Naive B cell (primary cell): ENCODE measurements at regions not wholly inside any gene's neighbourhood (a gene's known extent, or its start where the extent isn't known, plus 50 kb on each side); places are given as distances from the start of the nearest gene placed in this dataset.
A peak's percentile ranks its signal among the peaks of the same experiment; 100 is the strongest.

Experiments used
- ATAC-seq, 2 donors: fragments of 150-1000 bp; cut with Tn5 transposase; 2 replicates each; pipeline ENCODE4 v1.10.0; 2021; ENCODE audit warnings: low read depth in 2 of 2, mild to moderate bottlenecking in 2 of 2, moderate library complexity in 2 of 2
- DNase-seq: peaks from one replicate; pipeline ENCODE4 v3.0.0; 2022
- H3K27ac Mint-ChIP-seq, 6 donors: one replicate each; pipeline ENCODE4 v1.8.0; 2020 to 2022; ENCODE audit warnings: mild to moderate bottlenecking in 6 of 6, mixed read lengths in 6 of 6, moderate library complexity in 5 of 6, inconsistent platforms in 2 of 6
- H3K27me3 Mint-ChIP-seq, 3 donors: one replicate each; pipeline ENCODE4 v1.8.0; 2021 to 2022; ENCODE audit warnings: mixed read lengths in 3 of 3, mild to moderate bottlenecking in 1 of 3
- H3K36me3 Mint-ChIP-seq, 2 donors: one replicate each; pipeline ENCODE4 v1.8.0; 2020 to 2022; ENCODE audit warnings: mixed read lengths in 2 of 2, inconsistent platforms in 1 of 2, mild to moderate bottlenecking in 1 of 2
- H3K4me1 Mint-ChIP-seq, 3 donors: one replicate each; pipeline ENCODE4 v1.8.0; 2020 to 2022; ENCODE audit warnings: mixed read lengths in 3 of 3, inconsistent platforms in 1 of 3, mild to moderate bottlenecking in 1 of 3, moderate library complexity in 1 of 3
- H3K4me3 Mint-ChIP-seq, 8 donors: one replicate each; pipeline ENCODE4 v1.8.0; 2020 to 2022; ENCODE audit warnings: mild to moderate bottlenecking in 8 of 8, mixed read lengths in 8 of 8, moderate library complexity in 8 of 8, inconsistent platforms in 2 of 8
- H3K9me3 Mint-ChIP-seq, 7 donors: one replicate each; pipeline ENCODE4 v1.8.0; 2020 to 2022; ENCODE audit warnings: mixed read lengths in 7 of 7, mild to moderate bottlenecking in 5 of 7, inconsistent platforms in 2 of 7, moderate library complexity in 1 of 7

GRCh38 chr6:150738092-150738629, 127.3 kb upstream of the MTHFD1L start:
- H3K4me1 Mint-ChIP-seq: peaks cover 48 to 73% (median 65%) of the 10 kb centered on the region in 3 donors

DNA sequence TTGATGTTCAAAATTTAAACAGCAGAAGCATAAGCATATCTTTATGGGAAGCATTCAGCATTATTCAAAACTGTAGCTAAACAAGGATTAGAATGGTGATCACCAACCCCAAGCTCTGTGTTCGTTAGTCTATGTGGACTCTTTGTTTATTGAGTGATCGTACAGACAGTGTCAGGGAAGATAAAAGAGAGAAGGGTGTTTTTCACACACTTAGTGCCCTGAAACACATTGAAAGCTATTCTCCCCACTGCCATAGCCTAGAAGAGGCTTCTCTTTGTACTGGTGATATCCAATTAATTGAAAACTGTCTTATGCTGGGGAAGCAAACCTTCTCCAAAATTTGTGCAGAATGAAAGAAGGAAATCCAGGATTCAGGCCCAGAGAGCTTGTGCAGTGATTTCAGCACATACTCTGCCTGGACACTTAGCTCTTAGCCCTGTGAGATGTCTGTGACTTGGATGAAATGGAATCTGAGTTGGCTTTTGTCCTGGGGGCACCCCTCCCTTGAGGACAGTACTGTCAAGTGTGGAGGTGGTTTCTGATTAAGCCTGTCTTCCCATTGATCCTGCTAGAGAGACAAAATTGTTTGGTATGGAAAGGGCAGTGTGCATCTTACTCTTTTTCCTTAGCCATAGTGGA, 125.7 kb upstream of the MTHFD1L start:
- Mint-ChIP-seq H3K4me3 (no peak overlapping the region), H3K27ac (peak overlapping the region; percentile 22 to 81 (median 72))

More at GRCh38 chr6:150738092-150738629, 127.3 kb upstream of the MTHFD1L start:
- peak overlapping the region in 1 of 8 donors; percentile 22 for H3K4me3 Mint-ChIP-seq
- H3K36me3 Mint-ChIP-seq: peaks cover 9 to 25% of the 10 kb centered on the region in 2 donors
- DNase-seq: no peak
- no peak for ATAC-seq
- no peaks in the 10 kb centered on the region for H3K9me3 Mint-ChIP-seq
- H3K27me3 Mint-ChIP-seq: no peaks in the 10 kb centered on the region
- H3K27ac Mint-ChIP-seq: peak overlapping the region in 4 of 6 donors; percentile 46 to 93 (median 64)

GRCh38 chr6:150740453-150740852, 125.0 kb upstream of the MTHFD1L start:
- Mint-ChIP-seq H3K9me3 (no peaks in the 10 kb centered on the region), H3K4me3 (peak overlapping the region in 1 of 8 donors; percentile 4), H3K27ac (peak overlapping the region in 5 of 6 donors; percentile 4 to 81 (median 72)), H3K4me1 (peaks cover 42 to 72% (median 60%) of the 10 kb centered on the region in 3 donors), H3K36me3 (peaks cover 6 to 7% of the 10 kb centered on the region in 2 donors), H3K27me3 (no peaks in the 10 kb centered on the region)
- ATAC-seq: no peak
- DNase-seq: no peak

More for the DNA sequence above, 125.7 kb upstream of the MTHFD1L start:
- DNase-seq (no peak), ATAC-seq (no peak)
- peaks cover 9 to 12% of the 10 kb centered on the region in 2 donors for H3K36me3 Mint-ChIP-seq
- no peaks in the 10 kb centered on the region for H3K9me3 Mint-ChIP-seq
- H3K4me1 Mint-ChIP-seq: peaks cover 45 to 71% (median 62%) of the 10 kb centered on the region in 3 donors
- H3K27me3 Mint-ChIP-seq: no peaks in the 10 kb centered on the region

GRCh38 chr6:150741633-150742200, 123.8 kb upstream of the MTHFD1L start:
- Mint-ChIP-seq H3K4me3 (peak overlapping the region in 2 of 8 donors; percentile 35 to 43), H3K27ac (peak overlapping the region; percentile 73 to 93 (median 92)), H3K36me3 (peaks cover 4 to 5% of the 10 kb centered on the region in 2 donors), H3K9me3 (no peaks in the 10 kb centered on the region), H3K27me3 (no peaks in the 10 kb centered on the region), H3K4me1 (peaks cover 50 to 82% (median 71%) of the 10 kb centered on the region in 3 donors)
- peak; percentile 82 to 85 for ATAC-seq
- DNase-seq: peak; percentile 52

DNA sequence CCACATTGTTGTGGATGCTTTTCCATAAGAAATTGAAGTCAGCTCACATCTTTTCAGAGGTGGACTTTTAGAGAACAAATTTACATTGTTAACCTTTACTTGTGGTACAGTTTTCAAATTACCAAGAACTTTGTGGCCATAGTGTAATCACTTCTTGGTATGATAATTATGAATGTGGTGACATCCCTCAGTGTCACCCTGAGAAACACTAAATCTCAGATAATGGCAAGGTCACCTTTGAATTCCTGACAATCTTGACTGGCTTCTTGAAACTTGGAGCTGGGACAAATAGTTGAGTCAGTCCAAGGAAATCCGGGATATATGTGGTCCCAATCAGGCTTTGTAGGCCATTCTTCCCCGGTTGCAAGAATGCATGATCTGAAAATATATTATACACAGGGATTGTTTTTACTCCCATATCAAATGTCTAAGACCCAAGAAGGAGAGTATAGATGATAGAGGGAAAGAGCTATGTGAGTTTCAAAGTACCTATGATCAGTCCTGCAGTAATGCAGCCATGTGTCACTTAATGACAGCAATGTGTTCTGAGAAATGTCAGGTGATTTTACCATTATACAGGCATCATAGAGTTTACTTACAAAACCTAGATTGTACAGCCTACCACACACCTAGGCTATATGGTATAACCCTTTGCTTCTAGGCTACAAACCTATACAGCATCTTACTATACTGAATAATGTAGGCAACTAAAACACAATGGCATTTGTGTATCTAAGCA, 120.8 kb upstream of the MTHFD1L start:
- DNase-seq: no peak
- no peak for ATAC-seq
- Mint-ChIP-seq H3K4me3 (no peak overlapping the region), H3K36me3 (peaks cover 5 to 8% of the 10 kb centered on the region in 2 donors), H3K27ac (peak overlapping the region in 3 of 6 donors; percentile 23 to 71 (median 48)), H3K27me3 (no peaks in the 10 kb centered on the region), H3K4me1 (peaks cover 53 to 67% (median 56%) of the 10 kb centered on the region in 3 donors), H3K9me3 (no peaks in the 10 kb centered on the region)

GRCh38 chr6:150745896-150746295, 119.6 kb upstream of the MTHFD1L start:
- ATAC-seq (no peak), DNase-seq (no peak)

GRCh38 chr6:150747155-150747554, 118.3 kb upstream of the MTHFD1L start:
- no peak overlapping the region for H3K4me3 Mint-ChIP-seq
- H3K27me3 Mint-ChIP-seq: no peaks in the 10 kb centered on the region
- H3K27ac Mint-ChIP-seq: no peak overlapping the region
- peaks cover 31 to 44% (median 32%) of the 10 kb centered on the region in 3 donors for H3K4me1 Mint-ChIP-seq
- H3K9me3 Mint-ChIP-seq: no peaks in the 10 kb centered on the region
- peaks cover 0 to 4% of the 10 kb centered on the region in 2 donors for H3K36me3 Mint-ChIP-seq
- no peak for DNase-seq
- no peak for ATAC-seq

More at GRCh38 chr6:150745896-150746295, 119.6 kb upstream of the MTHFD1L start:
- peaks cover 43 to 55% (median 44%) of the 10 kb centered on the region in 3 donors for H3K4me1 Mint-ChIP-seq
- peaks cover 5 to 8% of the 10 kb centered on the region in 2 donors for H3K36me3 Mint-ChIP-seq
- H3K27ac Mint-ChIP-seq: peak overlapping the region; percentile 1 to 95 (median 68)
- no peaks in the 10 kb centered on the region for H3K27me3 Mint-ChIP-seq
- no peaks in the 10 kb centered on the region for H3K9me3 Mint-ChIP-seq
- no peak overlapping the region for H3K4me3 Mint-ChIP-seq

DNA sequence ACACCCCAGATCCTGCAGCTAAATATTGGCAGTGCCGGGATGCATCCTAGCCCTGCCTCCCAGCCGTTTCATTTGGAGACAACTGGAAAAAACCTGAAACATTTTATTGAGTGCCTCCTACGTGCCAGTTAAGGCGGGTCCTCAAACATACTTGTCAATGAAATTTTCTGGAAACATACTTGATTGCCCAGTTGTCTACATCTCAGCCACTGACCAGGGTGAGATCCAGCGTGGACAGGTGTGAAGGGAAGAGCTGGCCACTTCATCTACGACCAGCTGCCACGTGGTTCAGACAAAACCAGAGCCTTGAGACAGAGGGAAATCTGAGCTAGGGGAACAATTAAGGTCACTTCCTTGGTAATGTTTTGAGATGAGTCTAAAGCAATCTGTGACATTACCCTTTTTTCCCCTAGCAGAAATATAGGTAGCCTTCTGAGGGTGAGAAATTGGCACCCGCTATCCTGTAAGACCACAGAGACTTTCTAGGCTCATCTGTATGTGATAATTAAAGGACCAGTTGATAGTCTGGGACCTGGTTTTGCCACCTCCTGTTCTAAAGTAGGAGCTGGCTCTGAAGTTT, 116.3 kb upstream of the MTHFD1L start:
- peaks cover 6 to 8% of the 10 kb centered on the region in 2 donors for H3K36me3 Mint-ChIP-seq
- H3K4me3 Mint-ChIP-seq: no peak overlapping the region
- ATAC-seq (no peak), DNase-seq (no peak)
- H3K27ac Mint-ChIP-seq: peak overlapping the region in 5 of 6 donors; percentile 10 to 74 (median 69)
- H3K27me3 Mint-ChIP-seq: no peaks in the 10 kb centered on the region
- peaks cover 35 to 39% (median 38%) of the 10 kb centered on the region in 3 donors for H3K4me1 Mint-ChIP-seq
- H3K9me3 Mint-ChIP-seq: no peaks in the 10 kb centered on the region

- Mint-ChIP-seq H3K27me3 (no peaks in the 10 kb centered on the region), H3K36me3 (peaks cover 8 to 9% of the 10 kb centered on the region in 2 donors), H3K9me3 (no peaks in the 10 kb centered on the region), H3K4me1 (peaks cover 28 to 35% (median 29%) of the 10 kb centered on the region in 3 donors), H3K27ac (peak overlapping the region in 3 of 6 donors; percentile 47 to 73 (median 69)), H3K4me3 (no peak overlapping the region)
- ATAC-seq (no peak), DNase-seq (no peak)
Observed at GRCh38 chr6:150751296-150751695, 114.2 kb upstream of the MTHFD1L start.

DNA sequence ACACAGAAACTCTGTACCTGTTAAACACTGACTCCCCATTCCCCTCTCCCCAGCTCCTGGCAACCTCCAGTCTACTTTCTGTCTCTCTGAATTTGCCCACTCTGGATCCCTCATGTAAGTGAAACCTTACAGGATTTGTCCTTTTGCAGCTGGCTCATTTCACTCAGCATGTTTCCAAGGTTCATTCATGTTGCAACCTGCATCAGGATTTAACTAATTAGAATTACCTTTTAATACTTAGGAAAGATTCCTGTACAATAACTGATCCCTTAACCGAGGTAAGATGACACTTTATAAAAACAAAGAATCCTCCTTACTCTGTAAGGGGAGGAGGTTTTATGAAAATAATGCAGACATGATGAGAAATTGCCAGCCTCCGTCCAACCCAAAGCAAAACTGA, 113.1 kb upstream of the MTHFD1L start:
- Mint-ChIP-seq H3K27me3 (no peaks in the 10 kb centered on the region), H3K36me3 (peaks cover 8 to 9% of the 10 kb centered on the region in 2 donors), H3K9me3 (no peaks in the 10 kb centered on the region), H3K4me3 (no peak overlapping the region), H3K27ac (peak overlapping the region in 4 of 6 donors; percentile 11 to 56 (median 44)), H3K4me1 (peaks cover 23 to 29% (median 24%) of the 10 kb centered on the region in 3 donors)
- no peak for DNase-seq
- ATAC-seq: no peak

GRCh38 chr6:150753371-150754064, 112.0 kb upstream of the MTHFD1L start:
- ATAC-seq: no peak
- Mint-ChIP-seq H3K36me3 (peaks cover 9 to 11% of the 10 kb centered on the region in 2 donors), H3K4me1 (peaks cover 24 to 32% (median 32%) of the 10 kb centered on the region in 3 donors), H3K9me3 (peaks cover 0 to 3% (median 0%) of the 10 kb centered on the region in 7 donors), H3K27ac (peak overlapping the region in 4 of 6 donors; percentile 23 to 96 (median 66)), H3K27me3 (no peaks in the 10 kb centered on the region), H3K4me3 (no peak overlapping the region)
- DNase-seq: no peak

DNA sequence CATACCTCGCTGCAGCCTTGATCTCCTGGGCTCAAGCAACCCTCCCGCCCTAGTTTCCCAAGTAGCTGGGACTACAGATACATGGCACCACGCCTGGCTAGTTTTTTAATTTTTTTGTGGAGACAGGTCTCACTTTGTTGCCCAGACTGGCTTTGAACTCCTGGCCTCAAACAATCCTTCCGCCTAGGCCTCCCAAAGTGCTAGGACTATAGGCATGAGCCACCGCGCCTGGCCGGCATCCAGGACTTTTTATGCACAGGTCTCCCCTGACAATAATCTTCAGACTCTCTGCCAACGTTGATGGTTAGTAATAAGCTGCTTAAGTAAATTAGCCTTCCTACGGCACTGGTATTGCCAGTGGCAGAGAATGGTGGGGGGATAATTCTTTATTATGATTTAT, 110.5 kb upstream of the MTHFD1L start:
- Mint-ChIP-seq H3K9me3 (peaks cover 0 to 3% (median 0%) of the 10 kb centered on the region in 7 donors), H3K27me3 (no peaks in the 10 kb centered on the region), H3K4me3 (no peak overlapping the region), H3K4me1 (peaks cover 26 to 48% (median 47%) of the 10 kb centered on the region in 3 donors), H3K36me3 (peaks cover 9 to 15% of the 10 kb centered on the region in 2 donors), H3K27ac (peak overlapping the region in 2 of 6 donors; percentile 79 to 90)
- DNase-seq (no peak), ATAC-seq (no peak)
